GM19324 (cell line): ENCODE measurements at regions not wholly inside any gene's neighbourhood (a gene's known extent, or its start where the extent isn't known, plus 50 kb on each side); places are given as distances from the start of the nearest gene placed in this dataset.
"Not testable (repeated sequence)": the region's sequence is repeated elsewhere in the genome, so short reads cannot be mapped to it uniquely, and the experiment has no call there.

Source experiments
- ATAC-seq: cut with Tn5 transposase; IDR thresholded peaks from one replicate; pipeline ENCODE4 v1.9.1; 2021; ENCODE audit warnings: mild to moderate bottlenecking, moderate library complexity; ENCODE audit not compliant: unreplicated experiment, low FRiP score

- ATAC-seq: no peak
Measured at GRCh38 chr2:38243186-38243880, 133.7 kb downstream of the ATL2 start.

- no peak for ATAC-seq
Measured at GRCh38 chr2:38239452-38239851, 137.6 kb downstream of the ATL2 start.

DNA sequence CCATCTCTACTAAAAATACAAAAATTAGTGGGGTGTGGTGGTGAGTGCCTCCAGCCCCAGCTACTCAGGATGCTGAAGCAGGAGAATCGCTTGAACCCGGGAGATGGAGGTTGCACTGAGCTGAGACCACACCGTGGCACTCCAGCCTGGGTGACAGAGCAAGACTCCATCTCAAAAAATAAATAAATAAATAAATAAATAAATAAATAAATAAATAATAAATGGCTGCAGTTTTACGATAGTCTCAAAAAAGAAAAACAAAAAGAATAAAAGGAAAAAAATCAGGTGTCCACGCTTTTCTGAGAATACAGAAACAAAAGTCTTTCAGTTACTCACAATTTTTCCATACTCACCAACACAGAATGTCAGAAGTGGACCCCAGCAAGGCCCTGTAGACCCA is 138.4 kb downstream of the ATL2 start:
- not testable (repeated sequence) for ATAC-seq

- no peak for ATAC-seq
Measured at GRCh38 chr2:38237311-38237710, 139.8 kb downstream of the ATL2 start.

GRCh38 chr2:38233231-38233983 is 143.7 kb downstream of the ATL2 start:
- no peak for ATAC-seq

GRCh38 chr2:38232454-38232853 is 144.6 kb downstream of the ATL2 start:
- ATAC-seq: no peak

DNA sequence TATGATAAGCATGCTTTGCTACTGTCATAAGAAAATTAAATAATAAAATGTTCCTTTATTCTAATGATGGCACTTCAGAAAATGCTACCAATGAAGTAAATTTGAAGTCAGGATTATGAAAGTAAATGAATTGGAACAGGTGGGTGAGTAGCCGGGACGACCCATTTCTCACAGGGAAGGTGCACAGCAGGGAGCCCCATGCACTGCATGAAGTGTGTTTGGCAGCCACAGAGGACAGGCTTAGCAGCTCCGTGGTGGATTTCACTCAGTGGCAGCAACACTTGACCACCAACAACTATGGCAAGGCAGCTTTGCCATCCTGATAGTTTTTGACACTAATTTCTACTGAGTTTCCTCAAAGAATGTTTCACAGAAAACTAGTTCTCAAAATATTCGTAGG is 146.3 kb downstream of the ATL2 start:
- no peak for ATAC-seq

DNA sequence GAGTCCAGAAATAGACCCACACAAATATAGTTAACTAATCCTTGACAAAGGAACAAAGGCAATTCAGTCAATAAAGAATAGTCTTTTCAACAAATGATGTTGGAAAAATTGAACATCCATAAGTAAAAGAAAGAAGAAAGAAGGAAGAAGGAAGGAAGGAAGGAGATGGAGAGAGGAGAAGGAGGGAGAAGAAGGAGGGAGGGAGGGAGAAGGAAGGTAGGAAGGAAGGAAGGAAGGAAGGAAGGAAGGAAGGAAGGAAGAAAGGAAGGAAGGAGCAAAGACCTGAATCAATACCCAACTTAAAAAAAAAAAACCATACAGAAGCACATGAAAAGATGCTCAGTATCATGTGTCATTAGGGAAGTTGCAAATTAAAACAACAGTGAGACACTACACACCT is 148.3 kb downstream of the ATL2 start:
- no peak for ATAC-seq

DNA sequence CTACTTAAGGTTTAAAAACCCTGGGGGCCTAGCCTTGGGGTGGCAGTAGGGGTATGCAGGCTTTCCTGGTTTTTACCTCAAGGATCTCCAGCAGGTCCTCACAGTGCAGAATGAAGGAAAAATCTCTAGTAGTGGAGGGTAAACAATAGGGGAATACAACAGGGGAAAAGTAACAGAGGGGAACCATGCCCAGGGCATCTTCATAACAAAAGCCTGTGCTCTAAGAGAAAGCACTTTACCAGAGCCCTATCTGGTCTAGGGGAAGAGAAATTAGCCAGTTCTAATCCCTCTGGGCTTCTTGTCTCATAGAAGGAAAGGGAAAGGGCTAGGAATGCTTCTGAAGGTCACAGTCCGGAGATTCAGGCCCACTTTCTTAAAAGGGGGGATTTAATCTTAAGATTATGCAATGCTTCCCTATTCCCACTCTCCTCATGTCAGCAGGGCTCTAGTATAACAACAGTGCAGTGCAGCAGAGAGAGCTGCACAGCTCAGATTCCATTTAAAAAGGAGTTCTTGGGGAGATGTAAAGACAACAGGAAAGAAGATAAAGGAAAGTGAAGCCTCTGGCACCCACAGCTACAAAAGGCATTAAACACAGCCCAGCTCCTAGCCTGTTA is 149.0 kb upstream of the CYP1B1 start:
- ATAC-seq: no peak

DNA sequence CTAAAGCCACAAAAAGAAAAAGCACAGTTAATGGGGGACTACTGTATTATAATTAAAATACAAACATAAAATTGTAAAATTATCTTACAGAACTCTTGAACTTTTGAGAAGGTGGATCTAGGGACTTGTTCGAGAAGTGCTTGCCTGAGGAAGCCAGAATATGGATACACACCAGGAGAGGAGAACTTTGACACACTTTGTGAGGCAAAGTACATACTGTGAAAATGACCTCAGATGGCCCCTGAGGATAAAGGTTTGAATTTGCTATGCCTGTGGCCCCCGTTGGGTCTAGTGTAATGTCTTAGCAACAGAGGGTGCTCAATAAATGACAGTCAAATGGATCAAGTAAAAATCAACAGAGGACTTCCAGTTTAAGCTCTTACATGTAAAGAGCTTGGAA is 148.2 kb upstream of the CYP1B1 start:
- ATAC-seq: no peak

GRCh38 chr2:38223256-38223655 is 147.3 kb upstream of the CYP1B1 start:
- ATAC-seq: no peak

- ATAC-seq: no peak
Measured at GRCh38 chr2:38220164-38220563, 144.2 kb upstream of the CYP1B1 start.

DNA sequence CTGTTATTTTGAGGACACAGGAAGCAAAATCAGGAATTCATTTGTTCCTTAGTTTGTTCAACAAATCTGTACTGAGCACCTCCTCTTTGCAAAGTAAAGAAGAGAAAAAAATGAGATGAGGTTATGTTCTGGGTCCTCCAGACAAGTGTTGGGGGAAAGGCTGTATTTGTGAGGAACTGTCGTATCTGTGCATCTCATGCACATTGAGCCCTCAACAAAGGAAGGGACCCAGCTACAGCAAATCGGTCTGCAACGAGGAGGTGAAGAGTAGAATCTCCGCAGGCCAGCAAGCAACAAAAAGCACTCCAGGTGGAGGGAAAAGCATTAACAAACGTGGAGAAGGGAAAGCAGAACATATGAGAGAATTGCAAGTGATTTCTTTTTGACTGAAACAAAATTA is 143.0 kb upstream of the CYP1B1 start:
- ATAC-seq: no peak

DNA sequence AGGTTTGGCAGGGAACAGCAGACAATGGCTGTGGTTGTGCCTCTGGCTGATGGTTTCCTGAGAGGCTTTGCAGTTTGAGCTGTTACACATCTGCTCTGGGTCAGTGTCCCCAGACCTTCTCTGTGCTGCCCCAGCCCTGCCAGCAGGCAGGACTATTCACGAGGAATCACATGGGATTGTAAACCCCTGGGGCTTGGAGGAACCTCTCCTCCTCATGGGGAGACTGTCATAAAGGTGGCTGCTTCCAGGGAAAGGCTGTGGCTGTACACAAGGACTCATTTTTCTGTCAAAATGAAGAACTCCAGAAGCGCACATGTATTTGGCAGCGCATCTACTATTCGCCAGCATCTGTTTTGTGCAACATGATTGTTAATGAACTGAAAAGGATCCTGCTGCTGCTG is 142.6 kb upstream of the CYP1B1 start:
- no peak for ATAC-seq

- no peak for ATAC-seq
Measured at GRCh38 chr2:38217401-38218188, 141.6 kb upstream of the CYP1B1 start.

GRCh38 chr2:38216886-38217285 is 140.9 kb upstream of the CYP1B1 start:
- ATAC-seq: no peak

DNA sequence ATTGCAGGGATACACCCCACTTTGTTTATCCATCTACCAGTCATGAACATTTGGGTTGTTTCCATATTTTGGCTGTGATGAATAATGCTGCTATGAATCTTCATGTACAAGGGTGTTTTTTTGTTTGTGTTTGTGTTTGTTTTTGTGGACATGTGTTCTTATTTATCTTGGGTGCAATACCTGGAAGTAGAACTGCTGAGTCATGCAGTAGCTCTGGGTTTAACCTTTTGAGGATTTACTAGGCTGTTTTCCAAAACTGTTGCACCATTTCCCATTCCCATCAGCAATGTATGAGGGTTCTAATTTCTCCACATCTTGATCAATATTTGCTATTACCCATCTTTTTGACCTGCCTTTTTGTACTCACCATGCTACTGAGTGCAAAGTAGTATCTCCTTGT is 140.0 kb upstream of the CYP1B1 start:
- no peak for ATAC-seq

DNA sequence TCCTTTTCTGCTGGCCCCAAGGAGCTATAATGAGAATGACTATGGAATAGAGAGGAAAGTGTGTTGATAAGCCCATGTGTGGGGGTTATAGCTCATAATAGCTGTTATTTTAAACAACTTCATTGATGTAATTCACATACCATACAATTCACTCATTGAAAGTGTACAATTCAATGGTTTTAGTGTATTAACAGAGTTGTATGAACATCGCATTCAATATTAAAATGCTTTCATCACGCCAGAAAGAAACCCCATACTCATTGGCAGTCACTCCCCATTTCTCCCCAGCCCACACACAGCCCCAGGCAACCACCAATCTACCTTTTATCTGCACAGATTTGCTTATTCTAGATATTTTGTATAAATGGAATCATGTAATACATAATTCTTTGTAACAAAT is 139.6 kb upstream of the CYP1B1 start:
- no peak for ATAC-seq

DNA sequence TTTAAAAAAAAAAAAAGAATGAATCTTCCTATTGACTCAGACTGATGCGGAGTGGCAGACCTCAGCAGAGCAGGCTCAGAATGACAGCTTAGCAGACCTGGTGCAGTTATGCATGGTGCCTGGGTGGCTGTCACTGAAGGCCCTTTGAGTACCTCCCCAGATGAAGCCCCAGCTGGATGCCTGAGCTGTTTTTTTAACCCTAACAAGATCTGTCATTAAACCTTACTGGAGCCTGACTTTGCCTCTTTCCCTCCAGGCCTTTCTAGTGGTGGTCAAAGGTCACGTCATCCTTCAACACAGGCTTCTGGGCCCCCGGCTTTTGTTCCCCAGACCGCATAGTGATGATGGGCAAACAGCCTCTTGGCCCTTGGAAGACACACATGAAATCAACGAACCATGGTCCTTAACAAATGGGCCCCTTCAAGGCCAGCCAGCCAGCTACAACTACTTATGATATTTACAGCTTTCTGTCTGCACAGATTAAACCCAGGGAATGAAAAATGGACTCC is 138.3 kb upstream of the CYP1B1 start:
- no peak for ATAC-seq

- ATAC-seq: no peak
Measured at GRCh38 chr2:38213619-38214167, 137.7 kb upstream of the CYP1B1 start.

DNA sequence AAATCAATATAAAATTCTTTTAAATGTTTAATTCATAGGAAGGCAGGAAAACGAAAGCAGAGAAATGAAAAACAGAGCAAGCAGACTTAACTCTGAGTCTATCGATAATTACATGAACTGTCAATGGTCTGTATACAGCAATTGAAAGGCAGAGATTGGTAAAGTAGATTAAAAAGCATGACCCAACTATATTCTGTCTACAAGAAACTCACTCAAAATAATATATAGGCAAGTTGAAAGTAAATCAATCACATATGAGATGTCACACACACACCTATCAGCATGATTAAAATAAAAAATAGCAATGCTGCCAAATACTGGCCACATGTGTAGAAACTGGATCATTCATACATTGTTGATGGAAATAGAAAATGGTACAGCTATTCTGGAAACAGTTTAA is 136.4 kb upstream of the CYP1B1 start:
- no peak for ATAC-seq
